ENCODE measurements at regions not wholly inside any gene's neighbourhood (a gene's known extent, or its start where the extent isn't known, plus 50 kb on each side); places are given as distances from the start of the nearest gene placed in this dataset.

- no peak for DNase-seq (ENCODE audit: low read depth, low spot score)
These were observed 58.3 kb downstream of the CXCL12 start for GRCh38 chr10:44326474-44327030.

GRCh38 chr10:44325596-44326307 is 59.1 kb downstream of the CXCL12 start:
- no peak overlapping the region for H3K27ac ChIP-seq
- DNase-seq (ENCODE audit: low read depth, low spot score) = no peak

More at GRCh38 chr10:44326474-44327030, 58.3 kb downstream of the CXCL12 start:
- H3K27ac ChIP-seq = no peak overlapping the region

GRCh38 chr10:44325157-44325556 is 59.7 kb downstream of the CXCL12 start:
- peak; percentile 56 for DNase-seq (ENCODE audit: low read depth, low spot score)
- no peak overlapping the region for H3K27ac ChIP-seq

- H3K27ac ChIP-seq = no peak overlapping the region
- no peak for DNase-seq (ENCODE audit: low read depth, low spot score)
These were observed 61.1 kb downstream of the CXCL12 start for GRCh38 chr10:44323838-44324237.

- H3K27ac ChIP-seq = no peak overlapping the region
- DNase-seq (ENCODE audit: low read depth, low spot score) = no peak
These were observed 62.8 kb downstream of the CXCL12 start for GRCh38 chr10:44322137-44322536.

- H3K27ac ChIP-seq = no peak overlapping the region
- no peak for DNase-seq (ENCODE audit: low read depth, low spot score)
These were observed 64.1 kb downstream of the CXCL12 start for GRCh38 chr10:44320756-44321155.

- no peak for DNase-seq (ENCODE audit: low read depth, low spot score)
These were observed 67.0 kb downstream of the CXCL12 start for GRCh38 chr10:44317856-44318255.

GRCh38 chr10:44316922-44317215 is 68.0 kb downstream of the CXCL12 start:
- DNase-seq (ENCODE audit: low read depth, low spot score) = no peak
- no peak overlapping the region for H3K27ac ChIP-seq

More at GRCh38 chr10:44317856-44318255, 67.0 kb downstream of the CXCL12 start:
- no peak overlapping the region for H3K27ac ChIP-seq

- no peak for DNase-seq (ENCODE audit: low read depth, low spot score)
- no peak overlapping the region for H3K27ac ChIP-seq
These were observed 68.5 kb downstream of the CXCL12 start for GRCh38 chr10:44316187-44316921.

GRCh38 chr10:44314802-44315460 is 70.0 kb downstream of the CXCL12 start:
- H3K27ac ChIP-seq = no peak overlapping the region
- DNase-seq (ENCODE audit: low read depth, low spot score) = no peak

- H3K27ac ChIP-seq = no peak overlapping the region
- DNase-seq (ENCODE audit: low read depth, low spot score) = no peak
These were observed 71.1 kb downstream of the CXCL12 start for GRCh38 chr10:44313761-44314165.

- no peak for DNase-seq (ENCODE audit: low read depth, low spot score)
- no peak overlapping the region for H3K27ac ChIP-seq
These were observed 72.5 kb downstream of the CXCL12 start for GRCh38 chr10:44312401-44312800.

- no peak overlapping the region for H3K27ac ChIP-seq
- DNase-seq (ENCODE audit: low read depth, low spot score) = no peak
These were observed 73.3 kb downstream of the CXCL12 start for GRCh38 chr10:44311563-44312051.

- no peak overlapping the region for H3K27ac ChIP-seq
- no peak for DNase-seq (ENCODE audit: low read depth, low spot score)
These were observed 73.9 kb downstream of the CXCL12 start for GRCh38 chr10:44310762-44311562.

- DNase-seq (ENCODE audit: low read depth, low spot score) = no peak
- no peak overlapping the region for H3K27ac ChIP-seq
These were observed 74.7 kb downstream of the CXCL12 start for GRCh38 chr10:44309939-44310761.

GRCh38 chr10:44309361-44309760 is 75.5 kb downstream of the CXCL12 start:
- no peak overlapping the region for H3K27ac ChIP-seq
- DNase-seq (ENCODE audit: low read depth, low spot score) = no peak

- DNase-seq (ENCODE audit: low read depth, low spot score) = no peak
- no peak overlapping the region for H3K27ac ChIP-seq
These were observed 76.0 kb downstream of the CXCL12 start for GRCh38 chr10:44308935-44309334.

- DNase-seq (ENCODE audit: low read depth, low spot score) = no peak
- H3K27ac ChIP-seq = no peak overlapping the region
These were observed 77.2 kb downstream of the CXCL12 start for GRCh38 chr10:44307691-44308090.

GRCh38 chr10:44306762-44307161 is 78.1 kb downstream of the CXCL12 start:
- no peak overlapping the region for H3K27ac ChIP-seq
- DNase-seq (ENCODE audit: low read depth, low spot score) = no peak

Data from epithelial cell of prostate (primary cell).